Lung (tissue), 11 donors: ENCODE measurements at regions not wholly inside any gene's neighbourhood (a gene's known extent, or its start where the extent isn't known, plus 50 kb on each side); places are given as distances from the start of the nearest gene placed in this dataset.

Experiments used
- ATAC-seq: fragments of 200-7000 bp; cut with Tn5 transposase; one replicate; pipeline ENCODE4 v1.9.1; 2020; ENCODE audit warnings: moderate number of reproducible peaks; ENCODE audit not compliant: insufficient read depth, low FRiP score
- DNase-seq, 3 donors: peaks; one replicate each; pipeline ENCODE4 v3.0.0-alpha.2; 2013 to 2017
- H3K27ac ChIP-seq, 2 donors: one replicate each; pipeline ENCODE4 v1.5.1; 2013; ENCODE audit warnings: mild to moderate bottlenecking in 2 of 2, moderate library complexity in 2 of 2, control low read depth in 1 of 2, inconsistent platforms in 1 of 2, low read depth in 1 of 2, low read length in 1 of 2
- H3K27me3 ChIP-seq, 3 donors: one replicate each; pipeline ENCODE4 v1.5.1; 2013; ENCODE audit warnings: low read length in 2 of 3; ENCODE audit not compliant: control insufficient read depth in 3 of 3, insufficient read depth in 3 of 3
- H3K36me3 ChIP-seq, 4 donors: one replicate each; pipeline ENCODE4 v1.5.1; 2013; ENCODE audit warnings: low read length in 4 of 4, mild to moderate bottlenecking in 1 of 4, moderate library complexity in 1 of 4; ENCODE audit not compliant: control insufficient read depth in 4 of 4, insufficient read depth in 4 of 4
- H3K4me1 ChIP-seq, 5 donors: one replicate each; pipeline ENCODE4 v1.5.1; 2013; ENCODE audit warnings: low read length in 5 of 5, mild to moderate bottlenecking in 2 of 5, moderate library complexity in 1 of 5; ENCODE audit not compliant: control insufficient read depth in 5 of 5, insufficient read depth in 5 of 5
- H3K4me3 ChIP-seq: one replicate; pipeline ENCODE4 v1.5.1; 2013; ENCODE audit warnings: mild to moderate bottlenecking, control low read depth, moderate library complexity
- H3K9ac ChIP-seq, 2 donors: one replicate each; pipeline ENCODE4 v1.5.1; 2013; ENCODE audit warnings: low read length in 2 of 2, control low read depth in 1 of 2; ENCODE audit not compliant: insufficient read depth in 1 of 2
- H3K9me3 ChIP-seq, 4 donors: one replicate each; pipeline ENCODE4 v1.5.1; 2013; ENCODE audit warnings: low read length in 3 of 4, mild to moderate bottlenecking in 1 of 4, moderate library complexity in 1 of 4; ENCODE audit not compliant: control insufficient read depth in 4 of 4, insufficient read depth in 3 of 4
- CTCF ChIP-seq: IDR thresholded peaks from 2 replicates; pipeline ENCODE4 v1.5.1; 2012; ENCODE audit warnings: mild to moderate bottlenecking; ENCODE audit errors: control extremely low read depth, extremely low read depth
- WGBS, 2 donors: extraction: QIAGEN DNeasy Blood & Tissue Kit; methylation state at CpG; one replicate each; pipeline ENCODE4 v1.1.7; 2013; 5-methylcytosine and 5-hydroxymethylcytosine counted together
- donor health status: control.
- donor health status: control.
- donor health status: Bipolar disorder and iron deficiency.
- donor health status: healthy.
- donor health status: DM: yes; HTN: yes; CAD: no.

- no peak overlapping the region for H3K4me3 ChIP-seq
- no peaks in the 10 kb centered on the region for H3K27me3 ChIP-seq
- no peak overlapping the region for H3K9ac ChIP-seq
- no peak overlapping the region for H3K27ac ChIP-seq
- DNase-seq = peak; percentile 91 to 95 (median 94)
- peaks cover 0 to 15% (median 0%) of the 10 kb centered on the region in 5 donors for H3K4me1 ChIP-seq
- no peak for TF ChIP-seq CTCF
- ATAC-seq = no peak
- H3K36me3 ChIP-seq = no peaks in the 10 kb centered on the region
- H3K9me3 ChIP-seq = no peaks in the 10 kb centered on the region
- WGBS, 2 donors = 38 to 56% methylated on average over 6 of the region's 6 CpGs
Measured at GRCh38 chr16:24635900-24636610, 93.4 kb upstream of the TNRC6A start.

GRCh38 chr16:24639769-24640168 is 89.7 kb upstream of the TNRC6A start:
- H3K4me3 ChIP-seq = no peak overlapping the region
- no peak for ATAC-seq
- H3K9ac ChIP-seq = no peak overlapping the region
- H3K27ac ChIP-seq = no peak overlapping the region
- no peak for TF ChIP-seq CTCF
- no peaks in the 10 kb centered on the region for H3K9me3 ChIP-seq
- H3K4me1 ChIP-seq = peaks cover 0 to 15% (median 0%) of the 10 kb centered on the region in 5 donors
- H3K36me3 ChIP-seq = no peaks in the 10 kb centered on the region
- WGBS, 2 donors = 80 to 87% methylated on average over 2 of the region's 2 CpGs
- no peaks in the 10 kb centered on the region for H3K27me3 ChIP-seq
- no peak for DNase-seq

GRCh38 chr16:24643489-24643888 is 86.0 kb upstream of the TNRC6A start:
- Histone ChIP-seq H3K4me1 (peaks cover 0 to 10% (median 0%) of the 10 kb centered on the region in 5 donors), H3K27me3 (no peaks in the 10 kb centered on the region), H3K9ac (no peak overlapping the region), H3K4me3 (no peak overlapping the region), H3K9me3 (no peaks in the 10 kb centered on the region), H3K27ac (no peak overlapping the region), H3K36me3 (no peaks in the 10 kb centered on the region)
- 75 to 80% methylated on average over 8 of the region's 8 CpGs for whole genome bisulfite sequencing, 2 donors
- no peak for DNase-seq
- no peak for TF ChIP-seq CTCF
- no peak for ATAC-seq
